Heart right ventricle (tissue), 16 donors: ENCODE measurements at regions not wholly inside any gene's neighbourhood (a gene's known extent, or its start where the extent isn't known, plus 50 kb on each side); places are given as distances from the start of the nearest gene placed in this dataset.

ENCODE experiments used
- ATAC-seq, 8 donors: fragments of 200-7000 bp; cut with Tn5 transposase; one replicate each; pipeline ENCODE4 v1.9.1; 2020; ENCODE audit warnings: mild to moderate bottlenecking in 8 of 8, moderate library complexity in 8 of 8, moderate number of reproducible peaks in 1 of 8
- DNase-seq, 2 donors: peaks; one replicate each; pipeline ENCODE4 v3.0.0-alpha.2; 2020
- H3K27ac ChIP-seq, 10 donors: fragments of 200-600 bp; sonication (generic) in 2 of 10; one replicate each; pipeline versions ENCODE4 v1.5.0 to v1.8.0; 2020 to 2022; ENCODE audit warnings: mild to moderate bottlenecking in 3 of 10
- H3K27me3 ChIP-seq, 7 donors: fragments of 200-600 bp; one replicate each; pipeline ENCODE4 v1.8.0; 2021 to 2022; ENCODE audit warnings: mild to moderate bottlenecking in 2 of 7
- H3K36me3 ChIP-seq, 9 donors: fragments of 200-600 bp; sonication (generic) in 1 of 9; one replicate each; pipeline versions ENCODE4 v1.5.0 to v1.8.0; 2020 to 2022; ENCODE audit warnings: mild to moderate bottlenecking in 2 of 9
- H3K4me1 ChIP-seq, 9 donors: fragments of 200-600 bp; sonication (generic) in 1 of 9; one replicate each; pipeline versions ENCODE4 v1.5.0 to v1.8.0; 2020 to 2022; ENCODE audit warnings: mild to moderate bottlenecking in 4 of 9
- H3K4me3 ChIP-seq, 10 donors: fragments of 200-600 bp; sonication (generic) in 2 of 10; one replicate each; pipeline versions ENCODE4 v1.5.0 to v1.8.0; 2020 to 2022; ENCODE audit warnings: mild to moderate bottlenecking in 7 of 10, moderate library complexity in 2 of 10
- H3K9me3 ChIP-seq, 11 donors: fragments of 200-600 bp in 10 of 11; sonication (generic) in 2 of 11; one replicate each; pipeline versions ENCODE4 v1.5.0 to v1.8.0; 2013 to 2022; ENCODE audit warnings: mild to moderate bottlenecking in 2 of 11, control low read depth in 1 of 11, moderate library complexity in 1 of 11
- CTCF ChIP-seq, 9 donors: fragments of 200-600 bp; sonication (generic) in 2 of 9; IDR thresholded peaks; one replicate each; pipeline versions ENCODE4 v1.5.0 to v1.8.0; 2021 to 2022; ENCODE audit warnings: antibody characterized with exemption in 9 of 9, mild to moderate bottlenecking in 5 of 9, moderate library complexity in 1 of 9
- WGBS, 2 donors: extraction: QIAGEN DNeasy Blood & Tissue Kit; methylation state at CpG; one replicate each; pipeline ENCODE4 v1.1.7; 2013; ENCODE audit warnings: inconsistent platforms in 1 of 2; 5-methylcytosine and 5-hydroxymethylcytosine counted together
- intact Hi-C, 10 donors: fragments of 100-400 bp; cut with DNase I; formaldehyde crosslinking; loops; one replicate each; pipeline versions ENCODE4 v1.11.1 to v1.14.2; 2022
- donor health status: Arrhythmogenic right ventricular cardiomyopathy.
- donor health status: ischemic (EF 13 %, LVEDD 7.1; RV severe dilation, severe dysfunction).
- donor health status: healthy with polysubstance abuse.
- donor health status: DM: no; HTN: yes; CAD: no.
- donor health status: DM: no; HTN: no; CAD: no.
- donor health status: ischemic (EF 25% LVEDD 6.9; RV normal size, moderate dysfunction).
- donor health status: ischemic (EF 25% LVEDD 5.7; RV mildly dilated, moderate dysfunction).
- donor health status: healthy.
- donor health status: DM: yes; HTN: yes; CAD: no.
- donor health status: Ischemic cardiomyopathy.
- donor health status: ischemic (EF 35%, LVEDD 5.7; RV mildly dilated, moderate dysfunction).
- donor health status: nonischemic (EF 11% LVEDD 7.7; RV severe dilation, severe dysfunction).
- donor health status: DM: yes; HTN: yes; CAD: no.
- donor health status: PGD.
- donor health status: ischemic (EF 29% LVEDD 5.4; RV normal size, mild dysfunction).
- donor health status: nonischemic (EF 23%, LVEDD 6.1; RV moderate dilation, normal function).

DNA sequence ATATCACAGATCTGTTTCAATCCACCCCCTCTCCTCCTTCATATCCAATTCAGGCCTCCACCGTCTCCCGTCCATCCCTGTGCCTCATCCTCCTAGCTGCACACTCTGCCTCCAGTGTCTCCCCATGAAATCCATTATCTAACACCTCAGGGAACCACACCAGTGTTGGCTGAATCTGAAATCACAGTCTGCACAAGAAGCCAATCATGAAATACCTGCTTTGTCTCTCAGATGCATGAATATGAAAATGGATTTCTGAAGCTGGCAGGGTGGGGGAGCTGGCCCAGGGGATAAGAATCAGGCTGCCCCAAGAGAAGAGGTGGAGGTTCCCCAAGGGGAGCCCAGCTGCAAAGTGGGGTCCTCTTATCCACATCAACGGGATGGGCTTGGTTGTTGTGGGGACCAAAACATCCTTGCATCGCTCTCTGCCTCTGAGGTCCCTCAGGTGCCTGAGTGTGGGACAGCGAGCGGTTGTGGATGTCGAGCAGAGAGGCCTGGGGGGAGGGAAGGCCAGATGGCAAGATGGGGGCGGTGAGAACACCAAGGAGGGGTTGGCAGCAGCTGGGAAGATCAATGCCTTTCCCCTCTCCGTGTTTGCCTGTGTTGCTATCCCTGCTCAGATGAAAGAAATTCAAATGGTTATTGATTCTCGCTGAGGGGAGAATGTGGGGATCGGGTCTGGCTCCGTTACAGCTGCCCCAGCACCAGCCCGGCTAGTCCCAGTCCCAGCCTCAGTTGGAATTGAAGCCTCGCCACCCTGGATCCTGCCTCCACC is 237.3 kb upstream of the POU3F1 start:
- peaks cover 0 to 34% (median 11%) of the 10 kb centered on the region in 7 donors for H3K27me3 ChIP-seq
- no peak overlapping the region for H3K27ac ChIP-seq
- H3K4me1 ChIP-seq: peaks cover 0 to 3% (median 0%) of the 10 kb centered on the region in 9 donors
- no peak overlapping the region for H3K4me3 ChIP-seq
- H3K9me3 ChIP-seq: peaks cover 0 to 14% (median 9%) of the 10 kb centered on the region in 11 donors
- no peak for ATAC-seq
- no peaks in the 10 kb centered on the region for H3K36me3 ChIP-seq
- no peak for DNase-seq
- 64 to 68% methylated on average over 14 of the region's 14 CpGs for WGBS, 2 donors
- intact Hi-C loops: no loop called here
- TF ChIP-seq CTCF (IDR thresholded peaks at IDR 0.05): no peak

- intact Hi-C loops: no loop called here
- no peak for TF ChIP-seq CTCF (IDR thresholded peaks at IDR 0.05)
- no peak overlapping the region for H3K27ac ChIP-seq
- H3K36me3 ChIP-seq: no peaks in the 10 kb centered on the region
- H3K4me1 ChIP-seq: no peaks in the 10 kb centered on the region
- H3K9me3 ChIP-seq: peaks cover 0 to 36% (median 15%) of the 10 kb centered on the region in 11 donors
- H3K27me3 ChIP-seq: peaks cover 0 to 30% (median 11%) of the 10 kb centered on the region in 7 donors
- H3K4me3 ChIP-seq: no peak overlapping the region
- no peak for ATAC-seq
- no peak for DNase-seq
Observed at GRCh38 chr1:38279148-38279547, 232.6 kb upstream of the POU3F1 start.

DNA sequence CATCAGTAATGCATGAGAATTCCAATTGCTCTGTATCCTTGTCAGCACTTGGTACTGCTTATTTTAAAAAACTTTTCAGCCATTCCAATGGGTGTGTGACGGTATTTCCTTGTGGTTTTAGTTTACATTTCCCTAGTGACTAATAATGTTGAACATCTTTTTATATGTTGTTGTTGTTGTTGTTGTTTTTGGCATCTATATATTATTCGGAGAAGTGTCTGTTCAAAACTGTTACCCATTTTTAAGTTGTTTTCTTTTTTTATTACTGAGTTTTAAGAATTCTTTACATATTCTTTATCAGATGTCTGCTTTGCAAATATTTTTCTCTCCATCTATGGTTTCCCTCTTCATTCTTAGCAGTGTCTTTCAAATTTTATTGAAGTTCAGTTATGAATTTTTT is 231.1 kb upstream of the POU3F1 start:
- ATAC-seq (no peak), DNase-seq (no peak)
- H3K36me3 ChIP-seq: no peaks in the 10 kb centered on the region
- H3K9me3 ChIP-seq: peaks cover 0 to 36% (median 15%) of the 10 kb centered on the region in 11 donors
- 82 to 87% methylated on average over 2 of the region's 2 CpGs for WGBS, 2 donors
- no peak for TF ChIP-seq CTCF (IDR thresholded peaks at IDR 0.05)
- H3K27ac ChIP-seq: no peak overlapping the region
- intact Hi-C loops: no loop called here
- H3K4me1 ChIP-seq: no peaks in the 10 kb centered on the region
- peaks cover 0 to 24% (median 5%) of the 10 kb centered on the region in 7 donors for H3K27me3 ChIP-seq
- no peak overlapping the region for H3K4me3 ChIP-seq

- Histone ChIP-seq H3K4me3 (no peak overlapping the region), H3K27ac (no peak overlapping the region), H3K9me3 (peaks cover 0 to 36% (median 15%) of the 10 kb centered on the region in 11 donors), H3K36me3 (no peaks in the 10 kb centered on the region), H3K27me3 (peaks cover 0 to 28% (median 13%) of the 10 kb centered on the region in 7 donors), H3K4me1 (no peaks in the 10 kb centered on the region)
- no peak for DNase-seq
- no peak for TF ChIP-seq CTCF (IDR thresholded peaks at IDR 0.05)
- no peak for ATAC-seq
- WGBS, 2 donors: 81 to 82% methylated on average over 3 of the region's 3 CpGs
- intact Hi-C loops: no loop called here
Observed at GRCh38 chr1:38275960-38276359, 229.4 kb upstream of the POU3F1 start.
